HCT116 (cell line): ENCODE measurements at regions not wholly inside any gene's neighbourhood (a gene's known extent, or its start where the extent isn't known, plus 50 kb on each side); places are given as distances from the start of the nearest gene placed in this dataset.

Experiments
- CEBPB ChIP-seq: IDR thresholded peaks from 2 replicates; pipeline ENCODE4 v1.6.1; 2012; ENCODE audit warnings: low read depth
- EZH2 ChIP-seq: fragments of 200-600 bp; sonication (generic); IDR thresholded peaks from 2 replicates; pipeline ENCODE4 v1.6.1; 2017; ENCODE audit warnings: antibody characterized with exemption, mixed run types
- EZH2phosphoT487 ChIP-seq: fragments of 200-600 bp; IDR thresholded peaks from 2 replicates; pipeline ENCODE4 v1.6.1; 2018; ENCODE audit warnings: antibody characterized with exemption, borderline replicate concordance
- FOSL1 ChIP-seq: IDR thresholded peaks from 2 replicates; pipeline ENCODE4 v1.6.1; 2012; ENCODE audit warnings: low read depth
- POLR2A ChIP-seq: IDR thresholded peaks from 2 replicates; pipeline ENCODE4 v1.7.0; 2011; ENCODE audit warnings: borderline replicate concordance; ENCODE audit not compliant: insufficient read depth, insufficient read length; ENCODE audit errors: extremely low read depth
- POLR2AphosphoS5 ChIP-seq: IDR thresholded peaks from 2 replicates; pipeline ENCODE4 v1.6.1; 2011; ENCODE audit warnings: mild to moderate bottlenecking, low read depth, low read length, moderate library complexity
- RAD21 ChIP-seq: IDR thresholded peaks from 2 replicates; pipeline ENCODE4 v1.6.1; 2012; ENCODE audit warnings: low read depth, mild to moderate bottlenecking
- SRF ChIP-seq: IDR thresholded peaks from 2 replicates; pipeline ENCODE4 v1.6.1; 2012; ENCODE audit warnings: low read depth
- ZNF274 ChIP-seq: fragments of 200-500 bp; sonication (Bioruptor generic); IDR thresholded peaks from 2 replicates; pipeline ENCODE4 v1.6.1; 2014; ENCODE audit warnings: mild to moderate bottlenecking, low read depth, low read length, inconsistent platforms
- TF ChIP-seq, protein P1 (sequence below), 3 experiments: fragments of 200-600 bp in 1 of 3; sonication (generic) in 1 of 3; IDR thresholded peaks in 2 of 3; conservative IDR thresholded peaks in 1 of 3; 2 replicates each; pipeline ENCODE4 v1.5.1; 2012 to 2017; ENCODE audit warnings: low read depth in 2 of 3, low read length in 2 of 3, antibody characterized with exemption in 1 of 3, borderline replicate concordance in 1 of 3, control low read depth in 1 of 3, mild to moderate bottlenecking in 1 of 3, mixed read lengths in 1 of 3, mixed run types in 1 of 3, moderate library complexity in 1 of 3; ENCODE audit not compliant: insufficient read depth in 1 of 3
- TF ChIP-seq, protein P2 (sequence below): IDR thresholded peaks from 2 replicates; pipeline ENCODE4 v1.6.1; 2012; ENCODE audit warnings: low read depth
- TF ChIP-seq, protein P3 (sequence below): IDR thresholded peaks from 2 replicates; pipeline ENCODE4 v1.6.1; 2012

DNA sequence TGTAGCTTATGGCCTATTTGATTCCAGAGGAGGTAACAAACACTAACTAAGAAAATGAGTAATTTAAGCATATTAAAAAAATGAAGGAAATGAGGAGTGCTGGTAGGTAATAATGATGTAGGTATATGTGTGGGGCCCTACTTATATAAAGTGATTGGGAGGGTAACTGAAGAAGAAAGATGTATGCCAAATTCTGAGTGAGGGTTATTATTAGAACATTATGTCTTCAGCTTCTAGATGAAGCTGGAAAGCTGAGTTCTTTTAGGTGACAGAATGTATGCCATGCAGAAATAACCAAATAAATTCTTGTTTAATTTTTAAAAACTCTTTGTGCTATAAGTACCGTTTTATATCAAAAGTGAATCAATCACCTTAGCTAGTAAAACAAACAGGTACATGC lies 479.6 kb upstream of the TENM4 start:
- TF ChIP-seq, protein P1, sequence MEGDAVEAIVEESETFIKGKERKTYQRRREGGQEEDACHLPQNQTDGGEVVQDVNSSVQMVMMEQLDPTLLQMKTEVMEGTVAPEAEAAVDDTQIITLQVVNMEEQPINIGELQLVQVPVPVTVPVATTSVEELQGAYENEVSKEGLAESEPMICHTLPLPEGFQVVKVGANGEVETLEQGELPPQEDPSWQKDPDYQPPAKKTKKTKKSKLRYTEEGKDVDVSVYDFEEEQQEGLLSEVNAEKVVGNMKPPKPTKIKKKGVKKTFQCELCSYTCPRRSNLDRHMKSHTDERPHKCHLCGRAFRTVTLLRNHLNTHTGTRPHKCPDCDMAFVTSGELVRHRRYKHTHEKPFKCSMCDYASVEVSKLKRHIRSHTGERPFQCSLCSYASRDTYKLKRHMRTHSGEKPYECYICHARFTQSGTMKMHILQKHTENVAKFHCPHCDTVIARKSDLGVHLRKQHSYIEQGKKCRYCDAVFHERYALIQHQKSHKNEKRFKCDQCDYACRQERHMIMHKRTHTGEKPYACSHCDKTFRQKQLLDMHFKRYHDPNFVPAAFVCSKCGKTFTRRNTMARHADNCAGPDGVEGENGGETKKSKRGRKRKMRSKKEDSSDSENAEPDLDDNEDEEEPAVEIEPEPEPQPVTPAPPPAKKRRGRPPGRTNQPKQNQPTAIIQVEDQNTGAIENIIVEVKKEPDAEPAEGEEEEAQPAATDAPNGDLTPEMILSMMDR (IDR thresholded peaks at IDR 0.05 in 2 of 3, conservative IDR thresholded peaks at IDR 0.05 in 1 of 3; ENCODE audit: borderline replicate concordance in 1 of 3, insufficient read depth in 1 of 3, low read depth in 2 of 3, low read length in 2 of 3), result no peak
- TF ChIP-seq POLR2AphosphoS5 (no peak), ZNF274 (no peak), CEBPB (no peak), EZH2 (no peak), SRF (no peak), FOSL1 (no peak), RAD21 (no peak), EZH2phosphoT487 (no peak), POLR2A (no peak)
- TF ChIP-seq, protein P2, sequence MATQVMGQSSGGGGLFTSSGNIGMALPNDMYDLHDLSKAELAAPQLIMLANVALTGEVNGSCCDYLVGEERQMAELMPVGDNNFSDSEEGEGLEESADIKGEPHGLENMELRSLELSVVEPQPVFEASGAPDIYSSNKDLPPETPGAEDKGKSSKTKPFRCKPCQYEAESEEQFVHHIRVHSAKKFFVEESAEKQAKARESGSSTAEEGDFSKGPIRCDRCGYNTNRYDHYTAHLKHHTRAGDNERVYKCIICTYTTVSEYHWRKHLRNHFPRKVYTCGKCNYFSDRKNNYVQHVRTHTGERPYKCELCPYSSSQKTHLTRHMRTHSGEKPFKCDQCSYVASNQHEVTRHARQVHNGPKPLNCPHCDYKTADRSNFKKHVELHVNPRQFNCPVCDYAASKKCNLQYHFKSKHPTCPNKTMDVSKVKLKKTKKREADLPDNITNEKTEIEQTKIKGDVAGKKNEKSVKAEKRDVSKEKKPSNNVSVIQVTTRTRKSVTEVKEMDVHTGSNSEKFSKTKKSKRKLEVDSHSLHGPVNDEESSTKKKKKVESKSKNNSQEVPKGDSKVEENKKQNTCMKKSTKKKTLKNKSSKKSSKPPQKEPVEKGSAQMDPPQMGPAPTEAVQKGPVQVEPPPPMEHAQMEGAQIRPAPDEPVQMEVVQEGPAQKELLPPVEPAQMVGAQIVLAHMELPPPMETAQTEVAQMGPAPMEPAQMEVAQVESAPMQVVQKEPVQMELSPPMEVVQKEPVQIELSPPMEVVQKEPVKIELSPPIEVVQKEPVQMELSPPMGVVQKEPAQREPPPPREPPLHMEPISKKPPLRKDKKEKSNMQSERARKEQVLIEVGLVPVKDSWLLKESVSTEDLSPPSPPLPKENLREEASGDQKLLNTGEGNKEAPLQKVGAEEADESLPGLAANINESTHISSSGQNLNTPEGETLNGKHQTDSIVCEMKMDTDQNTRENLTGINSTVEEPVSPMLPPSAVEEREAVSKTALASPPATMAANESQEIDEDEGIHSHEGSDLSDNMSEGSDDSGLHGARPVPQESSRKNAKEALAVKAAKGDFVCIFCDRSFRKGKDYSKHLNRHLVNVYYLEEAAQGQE, result no peak
- TF ChIP-seq, protein P3, sequence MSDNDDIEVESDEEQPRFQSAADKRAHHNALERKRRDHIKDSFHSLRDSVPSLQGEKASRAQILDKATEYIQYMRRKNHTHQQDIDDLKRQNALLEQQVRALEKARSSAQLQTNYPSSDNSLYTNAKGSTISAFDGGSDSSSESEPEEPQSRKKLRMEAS, result no peak
